HS-5 (cell line): ENCODE measurements at regions not wholly inside any gene's neighbourhood (a gene's known extent, or its start where the extent isn't known, plus 50 kb on each side); places are given as distances from the start of the nearest gene placed in this dataset.
"Not testable (repeated sequence)": the region's sequence is repeated elsewhere in the genome, so short reads cannot be mapped to it uniquely, and the experiment has no call there.

Source experiments
- DNase-seq: peaks from one replicate; pipeline ENCODE4 v3.0.0-alpha.2; 2012; ENCODE audit warnings: low read depth

- no peak for DNase-seq
Observed at GRCh38 chr21:21858502-21859334, 860.5 kb downstream of the NCAM2 start.

GRCh38 chr21:21860888-21861287, 862.7 kb downstream of the NCAM2 start:
- DNase-seq = no peak

GRCh38 chr21:21864321-21864840, 866.2 kb downstream of the NCAM2 start:
- DNase-seq = no peak

GRCh38 chr21:21897275-21897883, 899.2 kb downstream of the NCAM2 start:
- peak; percentile 32 for DNase-seq

GRCh38 chr21:21898801-21899200, 900.6 kb downstream of the NCAM2 start:
- DNase-seq = peak; percentile 49

- not testable (repeated sequence) for DNase-seq
Observed at GRCh38 chr21:21902416-21902815, 904.2 kb downstream of the NCAM2 start.

GRCh38 chr21:21907271-21907670, 909.1 kb downstream of the NCAM2 start:
- no peak for DNase-seq

- DNase-seq = no peak
Observed at GRCh38 chr21:21915816-21916215, 917.6 kb downstream of the NCAM2 start.

- DNase-seq = no peak
Observed at GRCh38 chr21:21921410-21922232, 923.4 kb downstream of the NCAM2 start.

- no peak for DNase-seq
Observed at GRCh38 chr21:21929226-21929625, 931.0 kb downstream of the NCAM2 start.

GRCh38 chr21:21929789-21930188, 931.6 kb downstream of the NCAM2 start:
- no peak for DNase-seq

GRCh38 chr21:21952566-21952965, 954.4 kb downstream of the NCAM2 start:
- DNase-seq = no peak

- no peak for DNase-seq
Observed at GRCh38 chr21:21955204-21955603, 957.0 kb downstream of the NCAM2 start.

- no peak for DNase-seq
Observed at GRCh38 chr21:21957490-21957889, 959.3 kb downstream of the NCAM2 start.

GRCh38 chr21:21963911-21964310, 965.7 kb downstream of the NCAM2 start:
- DNase-seq = no peak

- DNase-seq = no peak
Observed at GRCh38 chr21:21968810-21969209, 970.6 kb downstream of the NCAM2 start.

GRCh38 chr21:21969211-21969610, 971.0 kb downstream of the NCAM2 start:
- DNase-seq = no peak

- DNase-seq = no peak
Observed at GRCh38 chr21:21971384-21971783, 973.2 kb downstream of the NCAM2 start.

GRCh38 chr21:21973806-21974205, 975.6 kb downstream of the NCAM2 start:
- DNase-seq = no peak

GRCh38 chr21:21996891-21997290, 998.7 kb downstream of the NCAM2 start:
- no peak for DNase-seq

- DNase-seq = no peak
Observed at GRCh38 chr21:21997390-21998333, 999.5 kb downstream of the NCAM2 start.
